IMR-90 (cell line): ENCODE measurements at regions not wholly inside any gene's neighbourhood (a gene's known extent, or its start where the extent isn't known, plus 50 kb on each side); places are given as distances from the start of the nearest gene placed in this dataset.

Experiments used
- ATAC-seq: fragments of 200-7000 bp; cut with Tn5 transposase; 2 replicates; pipeline ENCODE4 v1.9.1; 2020; ENCODE audit warnings: low read depth, mild to moderate bottlenecking, moderate library complexity
- BruUV-seq: library from RNA; stranded (reverse); fragments of 400-500 nt; replicated peaks from 2 replicates; lab custom pipeline; 2021; lab: Mats Ljungman, UMichigan
- CTCF ChIA-PET: fragments of 300-600 bp; formaldehyde crosslinking; extraction: SDS; loops from one replicate; lab custom pipeline; 2021; ENCODE audit warnings: antibody characterized with exemption; lab: Yijun Ruan, JAX
- POLR2A ChIA-PET: fragments of 300-600 bp; sonication (Branson Sonifier 250); formaldehyde crosslinking; loops from one replicate; lab custom pipeline; 2022; ENCODE audit warnings: antibody characterized with exemption; ENCODE audit not compliant: unreplicated experiment; lab: Charles Lee
- DNase-seq: peaks from one replicate; pipeline ENCODE4 v3.0.0; 2013
- H2AFZ ChIP-seq: replicated peaks from 2 replicates; pipeline ENCODE3; 2013; ENCODE audit warnings: low read length, mild to moderate bottlenecking; ENCODE audit not compliant: poor library complexity
- H2AK5ac ChIP-seq: 2 replicates; pipeline ENCODE4 v1.6.1; 2013; ENCODE audit warnings: low read depth, low read length, inconsistent platforms
- H2AK9ac ChIP-seq: replicated peaks from 2 replicates; pipeline ENCODE3; 2013; ENCODE audit warnings: mild to moderate bottlenecking, low read depth, low read length, moderate library complexity; ENCODE audit not compliant: poor library complexity
- H2BK120ac ChIP-seq: 2 replicates; pipeline ENCODE4 v1.6.1; 2013; ENCODE audit warnings: low read depth, low read length, inconsistent platforms
- H2BK15ac ChIP-seq: 3 replicates; pipeline ENCODE4 v1.6.1; 2013; ENCODE audit warnings: low read depth, low read length, inconsistent platforms
- H2BK20ac ChIP-seq: 2 replicates; pipeline ENCODE4 v1.6.1; 2013; ENCODE audit warnings: low read depth, mild to moderate bottlenecking, inconsistent platforms, low read length, moderate library complexity
- H2BK5ac ChIP-seq: 2 replicates; pipeline ENCODE4 v1.6.1; 2013; ENCODE audit warnings: mild to moderate bottlenecking, low read depth, low read length, inconsistent platforms; ENCODE audit not compliant: poor library complexity, severe bottlenecking
- H3K14ac ChIP-seq: replicated peaks from 2 replicates; pipeline ENCODE4 v1.6.1; 2013; ENCODE audit warnings: low read depth, low read length, inconsistent platforms
- H3K18ac ChIP-seq: 2 replicates; pipeline ENCODE4 v1.6.1; 2013; ENCODE audit warnings: low read depth, low read length, control low read depth
- H3K23ac ChIP-seq: 2 replicates; pipeline ENCODE4 v1.6.1; 2013; ENCODE audit warnings: low read depth, low read length, inconsistent platforms
- H3K27ac ChIP-seq: 2 replicates; pipeline ENCODE4 v1.5.1; 2013; ENCODE audit warnings: mild to moderate bottlenecking, control low read depth, low read length; ENCODE audit not compliant: insufficient read depth
- H3K27me3 ChIP-seq: 2 replicates; pipeline ENCODE4 v1.6.1; 2013; ENCODE audit warnings: low read length; ENCODE audit not compliant: control insufficient read depth, insufficient read depth
- H3K36me3 ChIP-seq: 2 replicates; pipeline ENCODE4 v1.6.1; 2013; ENCODE audit warnings: low read length, mixed read lengths; ENCODE audit not compliant: control insufficient read depth, insufficient read depth
- H3K4ac ChIP-seq: 2 replicates; pipeline ENCODE4 v1.6.1; 2013; ENCODE audit warnings: low read depth, low read length, inconsistent platforms
- H3K4me1 ChIP-seq: 2 replicates; pipeline ENCODE4 v1.6.1; 2013; ENCODE audit warnings: low read length, mixed read lengths; ENCODE audit not compliant: control insufficient read depth, insufficient read depth
- H3K4me2 ChIP-seq: 2 replicates; pipeline ENCODE4 v1.6.1; 2013; ENCODE audit warnings: low read depth, mild to moderate bottlenecking, control low read depth, low read length, moderate library complexity
- H3K4me3 ChIP-seq: 2 replicates; pipeline ENCODE4 v1.5.1; 2013; ENCODE audit warnings: low read depth, mild to moderate bottlenecking, control low read depth, low read length, moderate library complexity; ENCODE audit not compliant: insufficient read depth
- H3K56ac ChIP-seq: 2 replicates; pipeline ENCODE4 v1.6.1; 2013; ENCODE audit warnings: low read length, inconsistent platforms; ENCODE audit not compliant: insufficient read depth; ENCODE audit errors: extremely low read depth
- H3K79me1 ChIP-seq, 2 experiments: 2 replicates each; pipeline ENCODE4 v1.6.1; 2013; ENCODE audit warnings: low read length in 2 of 2, inconsistent platforms in 1 of 2, low read depth in 1 of 2
- H3K9ac ChIP-seq: 2 replicates; pipeline ENCODE4 v1.6.1; 2013; ENCODE audit warnings: low read depth, low read length, control low read depth
- H3K9me1 ChIP-seq: 2 replicates; pipeline ENCODE4 v1.6.1; 2013; ENCODE audit warnings: low read length, inconsistent platforms; ENCODE audit not compliant: insufficient read depth
- H3K9me3 ChIP-seq: 2 replicates; pipeline ENCODE4 v1.6.1; 2013; ENCODE audit warnings: low read length; ENCODE audit not compliant: control insufficient read depth, insufficient read depth
- H4K20me1 ChIP-seq: 2 replicates; pipeline ENCODE4 v1.6.1; 2013; ENCODE audit warnings: low read length, inconsistent platforms; ENCODE audit not compliant: insufficient read depth
- H4K5ac ChIP-seq: 2 replicates; pipeline ENCODE4 v1.6.1; 2013; ENCODE audit warnings: mild to moderate bottlenecking, low read depth, low read length, control low read depth
- H4K8ac ChIP-seq, 2 experiments: 2 replicates each; pipeline ENCODE4 v1.6.1; 2013; ENCODE audit warnings: low read depth in 2 of 2, low read length in 2 of 2, control low read depth in 1 of 2, inconsistent platforms in 1 of 2
- H4K91ac ChIP-seq: 2 replicates; pipeline ENCODE4 v1.6.1; 2013; ENCODE audit warnings: low read depth, low read length, inconsistent platforms; ENCODE audit not compliant: insufficient read depth
- FOS ChIP-seq: fragments of 150-350 bp; IDR thresholded peaks from 2 replicates; pipeline ENCODE4 v1.6.1; 2016; ENCODE audit warnings: low read depth, low read length
- NFE2L2 ChIP-seq: fragments of 150-350 bp; IDR thresholded peaks from 2 replicates; pipeline ENCODE4 v1.6.1; 2016; ENCODE audit warnings: low read depth, mild to moderate bottlenecking, low read length
- WGBS, 2 experiments: methylation state at CpG; one replicate each; pipeline versions ENCODE4 v1.1.5 to v1.1.7; 2013; ENCODE audit warnings: missing lambda C conversion rate in 2 of 2; ENCODE audit not compliant: insufficient read length in 1 of 2; ENCODE audit errors: extremely low coverage in 2 of 2; 5-methylcytosine and 5-hydroxymethylcytosine counted together
- dilution Hi-C: fragments of 300-500 bp; cut with HindIII; formaldehyde crosslinking; loops from one replicate; pipeline ENCODE4 v1.14.3; 2018; ENCODE audit warnings: low sequenced_read_pairs; ENCODE audit not compliant: unreplicated experiment
- in situ Hi-C: fragments of 300-500 bp; cut with MboI; formaldehyde crosslinking; loops from 3 replicates; pipeline ENCODE4 v1.14.3; 2019; ENCODE audit warnings: low sequenced_read_pairs, inconsistent platforms, mixed read lengths
- intact Hi-C: fragments of 100-400 bp; cut with micrococcal nuclease; formaldehyde crosslinking; loops from 2 replicates; pipeline ENCODE4 v1.10.0; 2022

GRCh38 chr2:145587922-145588321 lies 1068.0 kb upstream of the ZEB2 start:
- Histone ChIP-seq H3K23ac (no peak overlapping the region), H3K27me3 (no peaks in the 10 kb centered on the region), H3K79me1 (no peaks in the 10 kb centered on the region), H3K14ac (no peak overlapping the region), H3K4me1 (no peaks in the 10 kb centered on the region), H3K9ac (no peak overlapping the region), H2BK20ac (no peak overlapping the region), H4K91ac (no peak overlapping the region), H2BK15ac (no peak overlapping the region), H3K36me3 (no peaks in the 10 kb centered on the region), H3K4me3 (no peak overlapping the region), H2BK5ac (no peak overlapping the region), H3K9me1 (no peaks in the 10 kb centered on the region), H3K27ac (no peak overlapping the region), H3K18ac (no peak overlapping the region), H3K4ac (no peak overlapping the region), H3K9me3 (no peaks in the 10 kb centered on the region), H3K4me2 (no peak overlapping the region), H2AK9ac (no peak overlapping the region), H2AFZ (no peak overlapping the region), H4K5ac (no peak overlapping the region), H2AK5ac (no peak overlapping the region), H4K8ac (no peak overlapping the region), H2BK120ac (no peak overlapping the region), H4K20me1 (no peaks in the 10 kb centered on the region), H3K56ac (no peak overlapping the region)
- TF ChIP-seq NFE2L2 (no peak), FOS (no peak)
- BruUV-seq = no TSS peak
- whole genome bisulfite sequencing, 2 experiments = no CpG with 5 or more reads among the region's 3 CpGs
- POLR2A ChIA-PET = no interaction called here
- dilution Hi-C loops (no loop called here), in situ Hi-C loops (no loop called here), intact Hi-C loops (no loop called here)
- CTCF ChIA-PET = no interaction called here
- DNase-seq (no peak), ATAC-seq (no peak)
